K562 (cell line): ENCODE measurements at regions not wholly inside any gene's neighbourhood (a gene's known extent, or its start where the extent isn't known, plus 50 kb on each side); places are given as distances from the start of the nearest gene placed in this dataset.

Source experiments
- CHD2 ChIP-seq: IDR thresholded peaks from 2 replicates; pipeline ENCODE4 v1.6.1; 2011; ENCODE audit warnings: low read depth, low read length
- DPF2 ChIP-seq: fragments of 450-650 bp; IDR thresholded peaks from 2 replicates; pipeline ENCODE4 v1.6.1; 2016
- ETS1 ChIP-seq: conservative IDR thresholded peaks from 2 replicates; pipeline ENCODE4 v1.6.1; 2011; ENCODE audit warnings: low read depth, mild to moderate bottlenecking, low read length; ENCODE audit not compliant: control insufficient read depth
- GATAD2B ChIP-seq: fragments of 450-650 bp; IDR thresholded peaks from 2 replicates; pipeline ENCODE4 v1.6.1; 2017; ENCODE audit warnings: mild to moderate bottlenecking, borderline replicate concordance
- HMGN3 ChIP-seq: IDR thresholded peaks from 2 replicates; pipeline ENCODE4 v1.6.1; 2011; ENCODE audit warnings: borderline replicate concordance, low read depth, mild to moderate bottlenecking, mixed read lengths, low read length; ENCODE audit not compliant: insufficient read length; ENCODE audit errors: extremely low read depth
- NCOR1 ChIP-seq: fragments of 450-650 bp; IDR thresholded peaks from 2 replicates; pipeline ENCODE4 v1.6.1; 2016; ENCODE audit warnings: mild to moderate bottlenecking, moderate library complexity
- SREBF2 ChIP-seq: sonication (generic); formaldehyde crosslinking; IDR thresholded peaks from 2 replicates; pipeline ENCODE4 v1.4.0; 2020; ENCODE audit warnings: mild to moderate bottlenecking, missing genetic modification reagents

- no peak for TF ChIP-seq SREBF2
- TF ChIP-seq NCOR1 = no peak
- no peak for TF ChIP-seq GATAD2B
- TF ChIP-seq ETS1 = no peak
- no peak for TF ChIP-seq CHD2
- no peak for TF ChIP-seq HMGN3
- TF ChIP-seq DPF2 = no peak
These were observed 227.5 kb downstream of the TEX36 start for GRCh38 chr10:125455431-125455830.
